HG03565 (cell line): ENCODE measurements at regions not wholly inside any gene's neighbourhood (a gene's known extent, or its start where the extent isn't known, plus 50 kb on each side); places are given as distances from the start of the nearest gene placed in this dataset.

Experiments
- ATAC-seq: cut with Tn5 transposase; IDR thresholded peaks from one replicate; pipeline ENCODE4 v1.9.1; 2021; ENCODE audit warnings: mild to moderate bottlenecking, moderate library complexity; ENCODE audit not compliant: unreplicated experiment

- ATAC-seq: no peak
These were observed 823.4 kb downstream of the SLC4A3 start for GRCh38 chr2:220450846-220451245.

- ATAC-seq: no peak
These were observed 824.0 kb downstream of the SLC4A3 start for GRCh38 chr2:220451438-220451837.

GRCh38 chr2:220452561-220452960 is 825.1 kb downstream of the SLC4A3 start:
- ATAC-seq: no peak

- ATAC-seq: no peak
These were observed 828.0 kb downstream of the SLC4A3 start for GRCh38 chr2:220455351-220455990.

- no peak for ATAC-seq
These were observed 830.6 kb downstream of the SLC4A3 start for GRCh38 chr2:220458051-220458450.

- ATAC-seq: no peak
These were observed 833.0 kb downstream of the SLC4A3 start for GRCh38 chr2:220460257-220460985.

GRCh38 chr2:220463876-220464275 is 836.4 kb downstream of the SLC4A3 start:
- ATAC-seq: no peak

- ATAC-seq: no peak
These were observed 838.3 kb downstream of the SLC4A3 start for GRCh38 chr2:220465700-220466099.

GRCh38 chr2:220466251-220466691 is 838.8 kb downstream of the SLC4A3 start:
- no peak for ATAC-seq

GRCh38 chr2:220469201-220469600 is 841.8 kb downstream of the SLC4A3 start:
- ATAC-seq: no peak

- no peak for ATAC-seq
These were observed 846.2 kb downstream of the SLC4A3 start for GRCh38 chr2:220473611-220474010.

- ATAC-seq: no peak
These were observed 849.4 kb downstream of the SLC4A3 start for GRCh38 chr2:220476877-220477276.

- no peak for ATAC-seq
These were observed 851.1 kb downstream of the SLC4A3 start for GRCh38 chr2:220478305-220479058.

- no peak for ATAC-seq
These were observed 855.3 kb downstream of the SLC4A3 start for GRCh38 chr2:220482716-220483115.

- ATAC-seq: no peak
These were observed 861.7 kb downstream of the SLC4A3 start for GRCh38 chr2:220489121-220489520.

- ATAC-seq: no peak
These were observed 864.2 kb downstream of the SLC4A3 start for GRCh38 chr2:220491670-220492069.

GRCh38 chr2:220493871-220494525 is 866.6 kb downstream of the SLC4A3 start:
- no peak for ATAC-seq

GRCh38 chr2:220496513-220496912 is 869.1 kb downstream of the SLC4A3 start:
- ATAC-seq: no peak

- no peak for ATAC-seq
These were observed 871.8 kb downstream of the SLC4A3 start for GRCh38 chr2:220499225-220499624.

GRCh38 chr2:220502539-220502938 is 875.1 kb downstream of the SLC4A3 start:
- ATAC-seq: no peak

GRCh38 chr2:220503431-220503830 is 876.0 kb downstream of the SLC4A3 start:
- ATAC-seq: no peak
